ENCODE measurements at regions not wholly inside any gene's neighbourhood (a gene's known extent, or its start where the extent isn't known, plus 50 kb on each side); places are given as distances from the start of the nearest gene placed in this dataset.

DNA sequence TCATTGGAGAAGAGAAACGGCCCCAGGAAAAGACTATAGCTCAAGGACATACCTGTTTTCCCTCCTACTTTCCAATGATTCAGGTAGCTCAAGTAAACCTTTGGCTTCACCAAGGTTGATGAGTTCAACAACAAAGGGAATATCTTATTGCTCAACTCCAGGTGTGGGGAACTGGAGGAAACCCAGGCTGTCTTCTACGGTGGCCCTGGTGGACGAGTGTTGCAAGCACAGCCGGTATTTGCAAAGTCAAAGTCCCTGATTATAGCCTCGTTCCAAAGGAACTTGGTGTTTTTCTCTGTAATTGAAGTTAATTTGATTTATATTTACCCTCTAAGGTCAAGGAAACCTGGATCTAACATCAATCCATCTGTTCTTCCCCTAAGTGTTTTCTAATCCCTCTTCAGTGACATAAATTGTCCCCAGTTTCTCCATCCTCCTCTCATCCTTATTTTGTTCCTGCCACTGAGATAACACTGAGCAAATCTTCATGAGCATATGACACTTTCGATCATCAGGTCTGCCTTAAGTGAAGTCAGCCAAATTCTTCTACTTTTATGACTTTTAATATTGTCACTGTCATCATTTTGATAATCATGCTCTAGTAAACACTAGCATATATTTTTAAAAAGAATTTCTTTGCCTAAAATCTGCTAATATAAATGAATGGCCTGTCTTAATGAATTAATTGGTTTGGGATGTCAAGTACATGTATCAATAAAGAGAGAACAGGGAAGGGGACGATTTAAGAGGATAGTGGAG lies 174.6 kb upstream of the TBX3 start:
- TF ChIP-seq POLR2A (IDR thresholded peaks at IDR 0.05) (no peak), POLR2AphosphoS5 (IDR thresholded peaks at IDR 0.05) (no peak), CTCF (IDR thresholded peaks at IDR 0.05) (no peak)
